Neural cell (in vitro differentiated cells): ENCODE measurements at regions not wholly inside any gene's neighbourhood (a gene's known extent, or its start where the extent isn't known, plus 50 kb on each side); places are given as distances from the start of the nearest gene placed in this dataset.

Source experiments
- H2AFZ ChIP-seq: fragments of 200-600, 300-800 bp; sonication (generic), shearing (Covaris generic); 2 replicates; pipeline ENCODE4 v1.6.0; 2014; ENCODE audit warnings: low read depth, mild to moderate bottlenecking, antibody characterized with exemption, low read length, moderate library complexity
- H3F3A ChIP-seq: fragments of 200-600 bp; shearing (Covaris generic); 2 replicates; pipeline ENCODE4 v1.6.1; 2016; ENCODE audit warnings: mild to moderate bottlenecking, moderate library complexity, mixed read lengths, antibody characterized with exemption, low read length; ENCODE audit not compliant: insufficient read depth, poor library complexity, severe bottlenecking
- H3K27ac ChIP-seq: fragments of 200-600, 300-800 bp; sonication (generic), shearing (Covaris generic); 2 replicates; pipeline ENCODE4 v1.5.1; 2014; ENCODE audit warnings: mild to moderate bottlenecking, low read length, moderate library complexity
- H3K27me3 ChIP-seq: fragments of 300-800, 200-600 bp; sonication (generic), shearing (Covaris generic); 2 replicates; pipeline ENCODE4 v1.6.0; 2014; ENCODE audit warnings: mild to moderate bottlenecking, low read depth, low read length, moderate library complexity; ENCODE audit not compliant: insufficient read depth
- H3K36me3 ChIP-seq: fragments of 300-800, 200-600 bp; sonication (generic), shearing (Covaris generic); 2 replicates; pipeline ENCODE4 v1.5.1; 2014; ENCODE audit warnings: mild to moderate bottlenecking, antibody characterized with exemption, low read length, moderate library complexity; ENCODE audit not compliant: insufficient read depth
- H3K4me2 ChIP-seq: fragments of 300-800, 200-600 bp; sonication (generic), shearing (Covaris generic); 2 replicates; pipeline ENCODE4 v1.6.0; 2014; ENCODE audit warnings: mild to moderate bottlenecking, low read length
- H3K4me3 ChIP-seq: fragments of 300-800, 200-600 bp; sonication (generic), shearing (Covaris generic); 2 replicates; pipeline ENCODE4 v1.5.1; 2014; ENCODE audit warnings: mild to moderate bottlenecking, low read length, moderate library complexity
- H3K79me2 ChIP-seq: fragments of 200-600 bp; shearing (Covaris generic); replicated peaks from 2 replicates; pipeline ENCODE4 v1.6.0; 2014; ENCODE audit warnings: mild to moderate bottlenecking, low read length, moderate library complexity; ENCODE audit not compliant: insufficient read depth
- H3K9ac ChIP-seq: fragments of 300-800, 200-600 bp; sonication (generic), shearing (Covaris generic); 2 replicates; pipeline ENCODE4 v1.6.1; 2016; ENCODE audit warnings: mild to moderate bottlenecking, low read length, mixed read lengths
- H3K9me2 ChIP-seq: fragments of 200-600 bp; shearing (Covaris generic); 2 replicates; pipeline ENCODE4 v1.6.1; 2016; ENCODE audit warnings: mild to moderate bottlenecking, low read length, mixed read lengths; ENCODE audit not compliant: insufficient read depth
- H3K9me3 ChIP-seq: fragments of 200-600, 300-800 bp; sonication (generic), shearing (Covaris generic); 2 replicates; pipeline ENCODE4 v1.6.1; 2016; ENCODE audit warnings: mild to moderate bottlenecking, mixed run types, low read length, moderate library complexity, mixed read lengths
- H4K20me1 ChIP-seq: fragments of 200-600 bp; shearing (Covaris generic); 2 replicates; pipeline ENCODE4 v1.6.1; 2016; ENCODE audit warnings: mild to moderate bottlenecking, mixed run types; ENCODE audit not compliant: insufficient read depth
- EP300 ChIP-seq: fragments of 450-650 bp; conservative IDR thresholded peaks from 2 replicates; pipeline ENCODE4 v1.6.1; 2014; ENCODE audit warnings: antibody characterized with exemption, mild to moderate bottlenecking, moderate library complexity; ENCODE audit not compliant: poor library complexity, severe bottlenecking
- EZH2 ChIP-seq: fragments of 200-600, 300-800 bp; shearing (Covaris generic), sonication (generic); IDR thresholded peaks from 2 replicates; pipeline ENCODE4 v1.6.1; 2014; ENCODE audit warnings: antibody characterized with exemption, low read length, borderline replicate concordance, mild to moderate bottlenecking; ENCODE audit not compliant: insufficient read depth, poor library complexity, severe bottlenecking
- MXI1 ChIP-seq: fragments of 450-650 bp; conservative IDR thresholded peaks from 2 replicates; pipeline ENCODE4 v1.6.1; 2014; ENCODE audit warnings: antibody characterized with exemption, mild to moderate bottlenecking; ENCODE audit not compliant: poor library complexity, severe bottlenecking
- POLR2AphosphoS5 ChIP-seq: IDR thresholded peaks from 2 replicates; pipeline ENCODE4 v1.6.1; 2012
- RAD21 ChIP-seq: fragments of 450-650 bp; conservative IDR thresholded peaks from 2 replicates; pipeline ENCODE4 v1.6.1; 2014; ENCODE audit warnings: antibody characterized with exemption, mild to moderate bottlenecking, moderate library complexity
- SMC3 ChIP-seq: fragments of 450-650 bp; conservative IDR thresholded peaks from 2 replicates; pipeline ENCODE4 v1.6.1; 2014; ENCODE audit warnings: antibody characterized with exemption, mild to moderate bottlenecking, moderate library complexity; ENCODE audit not compliant: poor library complexity
- TAF1 ChIP-seq: IDR thresholded peaks from 2 replicates; pipeline ENCODE4 v1.6.1; 2012; ENCODE audit warnings: low read depth
- TF ChIP-seq, protein P1 (sequence below): IDR thresholded peaks from 2 replicates; pipeline ENCODE4 v1.6.1; 2012; ENCODE audit warnings: borderline replicate concordance
- TF ChIP-seq, protein P2 (sequence below): fragments of 450-650 bp; IDR thresholded peaks from 2 replicates; pipeline ENCODE4 v1.5.1; 2014; ENCODE audit warnings: antibody characterized with exemption, mild to moderate bottlenecking, moderate library complexity; ENCODE audit not compliant: poor library complexity, severe bottlenecking

DNA sequence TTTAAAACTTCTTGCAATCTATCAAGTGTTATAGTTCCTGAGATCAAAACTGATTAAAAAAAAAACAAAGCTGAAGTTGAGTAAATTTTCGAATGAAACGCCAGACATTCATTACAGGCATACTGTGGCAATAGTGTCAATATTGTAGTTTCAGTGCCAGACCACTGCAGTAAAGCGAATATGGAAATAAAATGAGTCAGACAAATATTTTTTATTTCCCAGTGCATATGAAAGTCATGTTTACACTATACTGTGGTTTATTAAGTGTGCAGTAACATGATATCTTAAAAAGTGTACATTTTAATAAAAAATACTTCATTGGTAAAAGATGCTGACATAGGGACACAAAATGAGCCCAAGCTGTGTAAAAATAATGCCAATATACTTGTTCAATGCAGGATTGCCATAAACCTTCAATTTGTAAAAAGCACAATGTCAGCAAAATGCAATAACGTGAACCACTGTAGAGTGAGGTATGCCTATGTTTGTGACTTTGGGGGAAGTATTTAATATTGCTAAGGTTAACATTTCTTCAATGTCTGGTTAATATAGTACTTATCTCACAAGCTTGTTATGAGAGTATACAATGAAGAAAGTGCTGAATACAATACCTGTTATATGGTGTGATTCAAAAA, 1473.9 kb upstream of the GBE1 start:
- H3K27me3 ChIP-seq = no peaks in the 10 kb centered on the region
- no peak overlapping the region for H3K4me3 ChIP-seq
- no peak overlapping the region for H3K4me2 ChIP-seq
- no peaks in the 10 kb centered on the region for H3K79me2 ChIP-seq
- H3K9me2 ChIP-seq = no peaks in the 10 kb centered on the region
- H3F3A ChIP-seq = no peaks in the 10 kb centered on the region
- H4K20me1 ChIP-seq = no peaks in the 10 kb centered on the region
- H3K27ac ChIP-seq = no peak overlapping the region
- H2AFZ ChIP-seq = no peak overlapping the region
- TF ChIP-seq POLR2AphosphoS5 = no peak
- TF ChIP-seq TAF1 = no peak
- TF ChIP-seq EZH2 = no peak
- TF ChIP-seq EP300 = no peak
- no peak for TF ChIP-seq SMC3
- TF ChIP-seq, protein P1, sequence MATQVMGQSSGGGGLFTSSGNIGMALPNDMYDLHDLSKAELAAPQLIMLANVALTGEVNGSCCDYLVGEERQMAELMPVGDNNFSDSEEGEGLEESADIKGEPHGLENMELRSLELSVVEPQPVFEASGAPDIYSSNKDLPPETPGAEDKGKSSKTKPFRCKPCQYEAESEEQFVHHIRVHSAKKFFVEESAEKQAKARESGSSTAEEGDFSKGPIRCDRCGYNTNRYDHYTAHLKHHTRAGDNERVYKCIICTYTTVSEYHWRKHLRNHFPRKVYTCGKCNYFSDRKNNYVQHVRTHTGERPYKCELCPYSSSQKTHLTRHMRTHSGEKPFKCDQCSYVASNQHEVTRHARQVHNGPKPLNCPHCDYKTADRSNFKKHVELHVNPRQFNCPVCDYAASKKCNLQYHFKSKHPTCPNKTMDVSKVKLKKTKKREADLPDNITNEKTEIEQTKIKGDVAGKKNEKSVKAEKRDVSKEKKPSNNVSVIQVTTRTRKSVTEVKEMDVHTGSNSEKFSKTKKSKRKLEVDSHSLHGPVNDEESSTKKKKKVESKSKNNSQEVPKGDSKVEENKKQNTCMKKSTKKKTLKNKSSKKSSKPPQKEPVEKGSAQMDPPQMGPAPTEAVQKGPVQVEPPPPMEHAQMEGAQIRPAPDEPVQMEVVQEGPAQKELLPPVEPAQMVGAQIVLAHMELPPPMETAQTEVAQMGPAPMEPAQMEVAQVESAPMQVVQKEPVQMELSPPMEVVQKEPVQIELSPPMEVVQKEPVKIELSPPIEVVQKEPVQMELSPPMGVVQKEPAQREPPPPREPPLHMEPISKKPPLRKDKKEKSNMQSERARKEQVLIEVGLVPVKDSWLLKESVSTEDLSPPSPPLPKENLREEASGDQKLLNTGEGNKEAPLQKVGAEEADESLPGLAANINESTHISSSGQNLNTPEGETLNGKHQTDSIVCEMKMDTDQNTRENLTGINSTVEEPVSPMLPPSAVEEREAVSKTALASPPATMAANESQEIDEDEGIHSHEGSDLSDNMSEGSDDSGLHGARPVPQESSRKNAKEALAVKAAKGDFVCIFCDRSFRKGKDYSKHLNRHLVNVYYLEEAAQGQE = no peak
- TF ChIP-seq RAD21 = no peak
- TF ChIP-seq, protein P2, sequence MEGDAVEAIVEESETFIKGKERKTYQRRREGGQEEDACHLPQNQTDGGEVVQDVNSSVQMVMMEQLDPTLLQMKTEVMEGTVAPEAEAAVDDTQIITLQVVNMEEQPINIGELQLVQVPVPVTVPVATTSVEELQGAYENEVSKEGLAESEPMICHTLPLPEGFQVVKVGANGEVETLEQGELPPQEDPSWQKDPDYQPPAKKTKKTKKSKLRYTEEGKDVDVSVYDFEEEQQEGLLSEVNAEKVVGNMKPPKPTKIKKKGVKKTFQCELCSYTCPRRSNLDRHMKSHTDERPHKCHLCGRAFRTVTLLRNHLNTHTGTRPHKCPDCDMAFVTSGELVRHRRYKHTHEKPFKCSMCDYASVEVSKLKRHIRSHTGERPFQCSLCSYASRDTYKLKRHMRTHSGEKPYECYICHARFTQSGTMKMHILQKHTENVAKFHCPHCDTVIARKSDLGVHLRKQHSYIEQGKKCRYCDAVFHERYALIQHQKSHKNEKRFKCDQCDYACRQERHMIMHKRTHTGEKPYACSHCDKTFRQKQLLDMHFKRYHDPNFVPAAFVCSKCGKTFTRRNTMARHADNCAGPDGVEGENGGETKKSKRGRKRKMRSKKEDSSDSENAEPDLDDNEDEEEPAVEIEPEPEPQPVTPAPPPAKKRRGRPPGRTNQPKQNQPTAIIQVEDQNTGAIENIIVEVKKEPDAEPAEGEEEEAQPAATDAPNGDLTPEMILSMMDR = no peak
- no peak for TF ChIP-seq MXI1
- H3K9ac ChIP-seq = no peak overlapping the region
- H3K36me3 ChIP-seq = no peaks in the 10 kb centered on the region
- no peaks in the 10 kb centered on the region for H3K9me3 ChIP-seq

DNA sequence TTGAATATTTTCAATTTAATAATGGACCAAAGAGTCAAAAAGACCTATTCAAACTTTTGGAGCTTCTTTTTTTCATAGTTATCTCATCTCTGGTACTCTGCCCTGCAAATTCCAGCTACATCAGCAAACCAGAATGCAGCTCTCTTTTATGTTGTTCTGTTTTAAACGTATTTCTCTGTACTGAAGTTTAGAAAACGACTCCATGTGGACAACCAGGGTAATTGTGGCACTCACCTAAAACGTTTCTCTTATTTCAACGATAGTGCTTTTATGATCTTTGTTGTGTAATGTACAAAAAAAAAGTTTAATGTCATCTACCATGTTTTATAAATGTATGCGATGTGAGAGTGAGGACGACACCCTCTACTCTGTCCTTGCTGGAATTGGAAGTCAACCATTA, 1472.3 kb upstream of the GBE1 start:
- H3K27me3 ChIP-seq = no peaks in the 10 kb centered on the region
- no peaks in the 10 kb centered on the region for H3F3A ChIP-seq
- no peaks in the 10 kb centered on the region for H3K9me2 ChIP-seq
- H3K36me3 ChIP-seq = no peaks in the 10 kb centered on the region
- no peak overlapping the region for H3K9ac ChIP-seq
- no peak overlapping the region for H3K27ac ChIP-seq
- no peak for TF ChIP-seq RAD21
- TF ChIP-seq POLR2AphosphoS5 = no peak
- TF ChIP-seq, protein P1 = no peak
- H4K20me1 ChIP-seq = no peaks in the 10 kb centered on the region
- no peak overlapping the region for H3K4me3 ChIP-seq
- no peak overlapping the region for H2AFZ ChIP-seq
- no peak overlapping the region for H3K4me2 ChIP-seq
- H3K79me2 ChIP-seq = no peaks in the 10 kb centered on the region
- no peaks in the 10 kb centered on the region for H3K9me3 ChIP-seq
